ENCODE measurements at regions not wholly inside any gene's neighbourhood (a gene's known extent, or its start where the extent isn't known, plus 50 kb on each side); places are given as distances from the start of the nearest gene placed in this dataset.

DNA sequence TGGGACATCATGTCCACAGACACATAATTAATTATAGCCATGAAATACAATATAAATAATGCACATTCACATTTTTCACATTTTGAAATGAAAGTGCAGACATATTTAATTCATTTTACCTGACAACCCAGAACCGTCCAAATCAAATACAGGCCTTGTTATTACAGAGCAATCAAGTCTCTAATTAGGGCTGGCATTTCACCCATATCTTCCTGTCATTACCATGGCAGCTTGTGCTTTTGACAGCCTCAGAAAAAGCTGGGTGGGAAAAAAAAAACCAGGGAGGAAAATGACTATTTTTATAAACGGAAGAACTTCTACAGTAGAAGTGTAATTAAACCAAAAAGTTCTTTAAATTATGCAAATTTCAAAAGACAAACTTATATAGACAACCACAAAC, 436.4 kb downstream of the FBXO15 start:
- Mint-ChIP-seq H3K27me3 (peaks cover 3% of the 10 kb centered on the region), H3K4me3 (ENCODE audit: low read depth) (no peak overlapping the region), H3K36me3 (ENCODE audit: insufficient read depth) (no peaks in the 10 kb centered on the region), H3K27ac (no peak overlapping the region), H3K4me1 (ENCODE audit: low read depth) (peaks cover 11% of the 10 kb centered on the region), H3K9me3 (ENCODE audit: low read depth) (peaks cover 11% of the 10 kb centered on the region)
- TF ChIP-seq, protein P1, sequence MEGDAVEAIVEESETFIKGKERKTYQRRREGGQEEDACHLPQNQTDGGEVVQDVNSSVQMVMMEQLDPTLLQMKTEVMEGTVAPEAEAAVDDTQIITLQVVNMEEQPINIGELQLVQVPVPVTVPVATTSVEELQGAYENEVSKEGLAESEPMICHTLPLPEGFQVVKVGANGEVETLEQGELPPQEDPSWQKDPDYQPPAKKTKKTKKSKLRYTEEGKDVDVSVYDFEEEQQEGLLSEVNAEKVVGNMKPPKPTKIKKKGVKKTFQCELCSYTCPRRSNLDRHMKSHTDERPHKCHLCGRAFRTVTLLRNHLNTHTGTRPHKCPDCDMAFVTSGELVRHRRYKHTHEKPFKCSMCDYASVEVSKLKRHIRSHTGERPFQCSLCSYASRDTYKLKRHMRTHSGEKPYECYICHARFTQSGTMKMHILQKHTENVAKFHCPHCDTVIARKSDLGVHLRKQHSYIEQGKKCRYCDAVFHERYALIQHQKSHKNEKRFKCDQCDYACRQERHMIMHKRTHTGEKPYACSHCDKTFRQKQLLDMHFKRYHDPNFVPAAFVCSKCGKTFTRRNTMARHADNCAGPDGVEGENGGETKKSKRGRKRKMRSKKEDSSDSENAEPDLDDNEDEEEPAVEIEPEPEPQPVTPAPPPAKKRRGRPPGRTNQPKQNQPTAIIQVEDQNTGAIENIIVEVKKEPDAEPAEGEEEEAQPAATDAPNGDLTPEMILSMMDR (IDR thresholded peaks at IDR 0.05; ENCODE audit: unreplicated experiment) = no peak
- DNase-seq (ENCODE audit: low spot score, unreplicated experiment) = no peak

DNA sequence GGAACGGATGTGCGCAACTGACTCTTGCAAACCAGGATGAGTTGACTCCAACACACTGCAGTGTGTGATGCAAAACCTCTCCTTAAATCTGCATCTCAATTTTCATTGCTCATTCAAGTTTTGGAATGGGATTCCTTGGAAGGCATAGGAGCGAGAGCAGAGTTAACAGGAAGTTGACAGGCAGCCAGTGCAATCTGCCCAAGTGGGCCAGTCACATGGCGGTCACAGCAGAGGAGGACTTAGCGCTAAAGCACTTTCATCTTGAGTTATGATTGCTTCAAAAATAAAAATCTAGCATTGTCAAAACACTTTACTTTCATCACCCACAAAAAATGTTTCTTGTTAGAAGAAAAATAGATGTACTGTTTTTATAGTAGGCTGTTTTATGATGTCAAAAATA, 439.0 kb downstream of the FBXO15 start:
- H3K36me3 Mint-ChIP-seq (ENCODE audit: insufficient read depth) = no peaks in the 10 kb centered on the region
- TF ChIP-seq, protein P1 (IDR thresholded peaks at IDR 0.05; ENCODE audit: unreplicated experiment) = no peak

DNA sequence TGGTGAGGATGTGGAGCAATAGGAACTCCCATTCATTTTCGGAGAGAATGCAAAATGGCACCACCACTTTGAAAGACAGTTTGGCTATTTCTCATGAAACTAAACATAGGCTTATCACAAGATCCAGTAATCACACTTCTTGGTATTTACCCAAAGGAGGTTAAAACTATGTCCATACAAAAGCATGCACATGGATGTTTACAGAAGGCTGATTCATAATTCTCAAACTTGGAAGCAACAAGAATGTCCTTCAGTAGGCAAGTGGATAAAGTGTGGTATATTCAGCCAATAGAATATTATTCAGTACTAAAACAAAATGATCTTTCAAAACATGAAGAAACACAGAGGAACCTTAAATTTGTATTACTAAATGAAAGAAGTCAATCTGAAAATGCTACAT, 440.6 kb downstream of the FBXO15 start:
- DNase-seq (ENCODE audit: low spot score, unreplicated experiment) = no peak
- Mint-ChIP-seq H3K9me3 (ENCODE audit: low read depth) (peaks cover 11% of the 10 kb centered on the region), H3K27me3 (no peaks in the 10 kb centered on the region), H3K4me1 (ENCODE audit: low read depth) (no peaks in the 10 kb centered on the region), H3K36me3 (ENCODE audit: insufficient read depth) (no peaks in the 10 kb centered on the region), H3K4me3 (ENCODE audit: low read depth) (no peak overlapping the region), H3K27ac (no peak overlapping the region)
- TF ChIP-seq, protein P1 (IDR thresholded peaks at IDR 0.05; ENCODE audit: unreplicated experiment) = no peak

More for the DNA sequence above, 439.0 kb downstream of the FBXO15 start:
- Mint-ChIP-seq H3K27ac (no peak overlapping the region), H3K27me3 (peaks cover 3% of the 10 kb centered on the region), H3K9me3 (ENCODE audit: low read depth) (peaks cover 11% of the 10 kb centered on the region), H3K4me1 (ENCODE audit: low read depth) (no peaks in the 10 kb centered on the region), H3K4me3 (ENCODE audit: low read depth) (no peak overlapping the region)
- no peak for DNase-seq (ENCODE audit: low spot score, unreplicated experiment)

DNA sequence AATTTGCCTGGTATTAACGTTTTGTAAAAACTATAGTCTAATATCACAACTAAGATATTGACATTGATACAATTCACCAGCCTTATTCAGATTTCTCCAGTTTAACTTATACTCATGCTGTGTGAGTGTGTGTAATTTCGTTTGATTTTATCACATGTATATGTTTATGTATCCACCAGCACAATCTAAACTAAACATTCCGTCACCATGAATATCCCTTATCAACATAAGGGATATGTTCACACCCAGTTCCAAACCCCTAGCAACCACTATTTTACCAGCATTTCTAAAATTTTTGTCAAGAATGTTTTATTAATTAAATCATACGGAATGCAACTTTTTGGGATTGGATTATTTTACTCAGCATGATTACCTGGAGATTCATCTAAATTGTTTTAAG, 450.3 kb downstream of the FBXO15 start:
- no peaks in the 10 kb centered on the region for H3K4me1 Mint-ChIP-seq (ENCODE audit: low read depth)
- H3K4me3 Mint-ChIP-seq (ENCODE audit: low read depth) = no peak overlapping the region
- no peaks in the 10 kb centered on the region for H3K27me3 Mint-ChIP-seq
- H3K9me3 Mint-ChIP-seq (ENCODE audit: low read depth) = peaks cover 6% of the 10 kb centered on the region
- TF ChIP-seq, protein P1 (IDR thresholded peaks at IDR 0.05; ENCODE audit: unreplicated experiment) = no peak
- no peaks in the 10 kb centered on the region for H3K36me3 Mint-ChIP-seq (ENCODE audit: insufficient read depth)
- DNase-seq (ENCODE audit: low spot score, unreplicated experiment) = no peak
- no peak overlapping the region for H3K27ac Mint-ChIP-seq

DNA sequence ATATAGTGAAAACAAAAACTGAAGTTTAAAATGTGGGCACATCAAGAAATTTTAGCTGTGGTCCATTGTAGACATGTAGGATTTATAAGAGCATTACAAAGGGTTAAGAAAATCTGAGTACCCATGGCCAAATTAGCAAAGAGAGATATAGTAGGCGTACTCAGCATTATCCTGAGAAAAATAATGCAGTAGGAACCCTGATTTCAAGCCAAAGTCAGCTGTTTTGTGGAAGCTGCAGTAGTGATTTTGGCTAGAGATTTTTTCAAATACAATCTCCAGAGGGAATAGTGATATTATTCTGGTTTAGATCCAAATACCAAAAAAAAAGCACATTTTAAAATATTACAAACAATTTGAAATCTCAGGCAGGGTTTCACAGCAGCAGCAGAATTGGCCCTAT, 450.9 kb downstream of the FBXO15 start:
- TF ChIP-seq, protein P1 (IDR thresholded peaks at IDR 0.05; ENCODE audit: unreplicated experiment) = no peak
- no peaks in the 10 kb centered on the region for H3K4me1 Mint-ChIP-seq (ENCODE audit: low read depth)
- no peaks in the 10 kb centered on the region for H3K27me3 Mint-ChIP-seq
- peaks cover 10% of the 10 kb centered on the region for H3K9me3 Mint-ChIP-seq (ENCODE audit: low read depth)
- DNase-seq (ENCODE audit: low spot score, unreplicated experiment) = no peak
- no peaks in the 10 kb centered on the region for H3K36me3 Mint-ChIP-seq (ENCODE audit: insufficient read depth)
- no peak overlapping the region for H3K4me3 Mint-ChIP-seq (ENCODE audit: low read depth)
- H3K27ac Mint-ChIP-seq = no peak overlapping the region

Measured in progenitor cell of endocrine pancreas (in vitro differentiated cells).